ENCODE measurements at regions not wholly inside any gene's neighbourhood (a gene's known extent, or its start where the extent isn't known, plus 50 kb on each side); places are given as distances from the start of the nearest gene placed in this dataset.
"Not testable (repeated sequence)": the region's sequence is repeated elsewhere in the genome, so short reads cannot be mapped to it uniquely, and the experiment has no call there.

DNA sequence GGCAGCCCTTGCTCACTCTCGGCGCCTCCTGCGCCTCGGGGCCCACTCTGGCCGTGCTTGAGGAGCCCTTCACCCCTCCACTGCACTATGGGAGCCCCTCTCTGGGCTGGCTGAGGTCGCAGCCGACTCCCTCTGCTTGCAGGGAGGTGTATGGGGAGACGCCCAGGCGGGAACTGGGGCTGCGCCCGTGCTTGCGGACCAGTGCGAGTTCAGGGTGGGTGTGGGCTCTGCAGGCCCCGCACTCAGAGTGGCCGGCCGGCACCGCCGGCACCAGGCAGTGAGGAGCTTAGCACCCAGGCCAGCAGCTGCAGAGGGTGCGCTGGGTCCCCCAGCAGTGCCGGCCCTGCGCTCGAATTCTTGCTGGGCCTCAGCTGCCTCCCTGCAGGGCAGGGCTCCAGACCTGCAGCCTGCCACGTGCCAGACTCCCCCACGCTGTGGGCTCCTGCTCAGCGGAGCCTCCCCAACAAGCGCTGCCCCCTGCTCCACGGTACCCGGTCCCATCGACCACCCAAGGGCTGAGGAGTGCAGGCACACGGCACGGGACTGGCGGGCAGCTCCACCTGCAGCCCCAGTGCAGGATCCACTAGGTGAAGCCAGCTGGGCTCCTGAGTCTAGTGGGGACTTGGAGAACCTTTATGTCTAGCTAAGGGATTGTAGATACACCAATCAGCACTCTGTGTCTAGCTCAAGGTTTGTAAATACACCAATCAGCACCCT, 54.0 kb upstream of the WWC2 start:
- DNase-seq (ENCODE audit: low read depth): not testable (repeated sequence)

DNA sequence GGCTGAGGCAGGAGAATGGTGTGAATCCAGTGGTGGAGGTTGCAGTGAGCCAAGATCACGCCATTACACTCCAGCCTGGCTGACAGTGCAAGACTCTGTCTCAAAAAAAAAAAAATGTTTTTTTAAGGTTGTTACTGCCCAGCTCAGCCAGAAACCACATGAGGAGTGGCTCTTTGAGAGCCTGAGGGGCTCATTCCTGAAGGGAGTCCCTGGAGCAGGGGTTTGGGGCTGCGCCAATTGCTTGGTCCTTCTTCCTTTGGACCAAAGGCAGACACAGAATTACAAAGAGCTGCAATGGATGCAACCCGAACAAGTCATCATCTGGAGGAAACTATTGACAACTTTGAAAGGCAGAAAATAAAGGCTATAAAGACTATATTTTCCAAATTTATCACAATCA, 60.6 kb upstream of the WWC2 start:
- DNase-seq (ENCODE audit: low read depth): no peak
- TF ChIP-seq, protein P1, sequence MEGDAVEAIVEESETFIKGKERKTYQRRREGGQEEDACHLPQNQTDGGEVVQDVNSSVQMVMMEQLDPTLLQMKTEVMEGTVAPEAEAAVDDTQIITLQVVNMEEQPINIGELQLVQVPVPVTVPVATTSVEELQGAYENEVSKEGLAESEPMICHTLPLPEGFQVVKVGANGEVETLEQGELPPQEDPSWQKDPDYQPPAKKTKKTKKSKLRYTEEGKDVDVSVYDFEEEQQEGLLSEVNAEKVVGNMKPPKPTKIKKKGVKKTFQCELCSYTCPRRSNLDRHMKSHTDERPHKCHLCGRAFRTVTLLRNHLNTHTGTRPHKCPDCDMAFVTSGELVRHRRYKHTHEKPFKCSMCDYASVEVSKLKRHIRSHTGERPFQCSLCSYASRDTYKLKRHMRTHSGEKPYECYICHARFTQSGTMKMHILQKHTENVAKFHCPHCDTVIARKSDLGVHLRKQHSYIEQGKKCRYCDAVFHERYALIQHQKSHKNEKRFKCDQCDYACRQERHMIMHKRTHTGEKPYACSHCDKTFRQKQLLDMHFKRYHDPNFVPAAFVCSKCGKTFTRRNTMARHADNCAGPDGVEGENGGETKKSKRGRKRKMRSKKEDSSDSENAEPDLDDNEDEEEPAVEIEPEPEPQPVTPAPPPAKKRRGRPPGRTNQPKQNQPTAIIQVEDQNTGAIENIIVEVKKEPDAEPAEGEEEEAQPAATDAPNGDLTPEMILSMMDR (IDR thresholded peaks at IDR 0.05; ENCODE audit: insufficient read depth, low read length): no peak
- no peak overlapping the region for H3K4me3 ChIP-seq (ENCODE audit: low read depth, low read length)

More for the DNA sequence above, 54.0 kb upstream of the WWC2 start:
- not testable (repeated sequence) for H3K4me3 ChIP-seq (ENCODE audit: low read depth, low read length)

DNA sequence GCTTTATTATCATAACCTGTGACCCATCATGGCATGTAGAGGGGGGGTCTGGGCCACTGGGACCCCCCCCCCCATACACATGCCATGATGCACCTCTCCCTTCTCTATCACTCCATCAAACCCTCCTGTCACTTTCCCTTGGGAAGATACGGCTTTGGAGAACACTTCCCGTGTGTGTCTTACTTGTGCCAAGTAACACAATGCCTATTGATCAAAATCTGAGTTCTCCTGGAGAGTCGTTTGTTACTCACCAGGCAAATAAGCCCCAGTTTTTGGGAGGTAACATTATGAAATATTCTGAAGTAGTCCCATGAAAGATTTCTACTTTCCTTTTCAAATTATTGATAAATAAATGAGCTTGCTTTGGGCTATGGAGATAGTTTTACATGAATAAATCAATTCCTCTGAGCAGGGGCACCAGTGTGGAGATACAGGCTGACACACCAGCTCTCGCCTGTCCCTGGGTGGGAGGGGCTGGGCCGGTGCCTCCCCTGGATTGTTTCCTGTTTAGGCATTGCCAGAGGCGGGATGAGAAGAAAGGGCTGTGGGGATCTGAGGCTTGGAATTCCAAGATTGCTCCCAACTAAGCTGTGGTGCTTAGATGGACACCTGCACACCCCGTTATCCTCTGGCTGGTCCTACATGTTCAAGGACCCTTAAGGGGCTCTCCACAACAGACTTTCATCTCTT, 63.2 kb upstream of the WWC2 start:
- TF ChIP-seq, protein P1 (IDR thresholded peaks at IDR 0.05; ENCODE audit: insufficient read depth, low read length): no peak

DNA sequence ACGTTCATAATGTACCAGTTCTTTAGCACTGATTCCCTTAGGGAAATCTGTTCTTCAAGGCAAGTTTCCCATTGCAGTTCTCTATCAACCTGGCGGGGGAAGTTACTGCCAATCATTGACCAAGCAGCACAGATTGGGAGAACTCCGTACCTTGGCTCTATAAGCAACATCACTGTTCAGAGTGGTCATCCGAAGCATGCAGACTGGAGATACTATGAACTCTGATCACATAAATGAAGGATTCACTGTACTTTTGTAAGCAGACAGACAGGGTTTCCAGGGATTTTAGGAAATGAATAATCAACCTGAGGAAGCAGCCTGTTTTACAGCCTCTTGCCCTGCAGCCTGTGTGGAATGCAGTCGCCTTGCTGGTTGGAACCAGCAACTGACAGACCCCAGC, 63.8 kb upstream of the WWC2 start:
- DNase-seq (ENCODE audit: low read depth): no peak
- H3K4me3 ChIP-seq (ENCODE audit: low read depth, low read length): no peak overlapping the region
- TF ChIP-seq, protein P1 (IDR thresholded peaks at IDR 0.05; ENCODE audit: insufficient read depth, low read length): no peak

More for the DNA sequence above, 63.2 kb upstream of the WWC2 start:
- H3K4me3 ChIP-seq (ENCODE audit: low read depth, low read length): no peak overlapping the region
- DNase-seq (ENCODE audit: low read depth): no peak

DNA sequence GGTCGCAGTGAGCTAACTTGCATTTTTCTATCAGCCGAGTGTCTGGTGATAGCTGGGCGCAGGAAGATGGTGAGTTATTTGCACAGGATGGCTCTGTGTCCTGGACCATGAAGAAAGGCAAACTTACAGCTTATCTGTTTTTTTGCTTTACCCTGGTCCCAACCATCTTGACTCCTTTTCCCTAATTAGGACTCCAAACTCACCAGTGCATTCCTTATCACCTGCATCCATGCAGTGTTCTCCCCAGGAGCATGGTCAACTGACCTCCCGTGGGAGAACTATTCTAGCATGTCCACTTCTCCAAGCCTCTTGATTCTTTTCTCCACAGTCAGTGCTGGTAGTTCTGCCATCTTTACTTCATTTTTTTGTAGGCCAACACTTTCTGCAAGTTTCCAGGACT, 68.2 kb upstream of the WWC2 start:
- DNase-seq (ENCODE audit: low read depth): no peak
- no peak overlapping the region for H3K4me3 ChIP-seq (ENCODE audit: low read depth, low read length)
- TF ChIP-seq, protein P1 (IDR thresholded peaks at IDR 0.05; ENCODE audit: insufficient read depth, low read length): no peak

DNA sequence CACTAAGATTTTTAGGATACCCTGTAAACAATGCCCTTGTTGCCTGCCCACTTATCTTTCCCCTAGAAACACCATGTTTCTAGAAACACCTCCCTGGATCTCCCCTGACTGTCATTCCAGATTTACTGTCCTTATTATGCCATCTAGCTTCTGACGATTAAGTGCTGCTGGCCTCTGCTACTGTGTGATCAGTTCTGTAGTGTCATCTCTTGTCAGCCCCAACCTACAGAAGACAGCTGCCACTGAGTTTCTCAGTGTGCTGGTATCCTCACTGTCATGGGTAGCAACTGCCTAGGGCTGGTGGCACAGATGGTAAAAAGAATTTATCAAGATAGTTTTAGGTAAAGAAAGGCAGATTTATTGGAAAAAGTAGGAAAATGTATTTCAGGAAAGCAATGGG, 68.7 kb upstream of the WWC2 start:
- H3K4me3 ChIP-seq (ENCODE audit: low read depth, low read length): no peak overlapping the region
- DNase-seq (ENCODE audit: low read depth): no peak
- TF ChIP-seq, protein P1 (IDR thresholded peaks at IDR 0.05; ENCODE audit: insufficient read depth, low read length): no peak

DNA sequence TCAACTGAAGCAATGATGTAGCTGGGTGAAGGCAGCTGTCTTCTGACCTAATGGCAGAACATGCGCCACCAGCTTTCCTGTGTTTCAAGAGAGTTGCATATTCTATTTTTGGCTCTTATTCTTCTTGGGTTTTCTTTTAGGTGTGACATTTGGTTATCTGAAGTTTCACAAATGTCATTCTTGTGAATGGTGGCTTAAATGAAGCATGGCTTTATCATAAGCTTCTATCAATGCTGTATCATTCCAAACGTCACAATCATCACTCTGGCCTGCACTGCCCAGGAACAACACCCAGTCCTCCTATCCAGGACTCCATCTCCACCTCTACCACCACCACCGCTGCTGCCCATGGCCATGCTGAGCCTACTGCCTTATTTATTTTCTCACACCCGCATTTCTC, 69.7 kb upstream of the WWC2 start:
- TF ChIP-seq, protein P1 (IDR thresholded peaks at IDR 0.05; ENCODE audit: insufficient read depth, low read length): no peak
- H3K4me3 ChIP-seq (ENCODE audit: low read depth, low read length): no peak overlapping the region
- no peak for DNase-seq (ENCODE audit: low read depth)

All from fibroblast of the aortic adventitia (primary cell).